ENCODE measurements at regions not wholly inside any gene's neighbourhood (a gene's known extent, or its start where the extent isn't known, plus 50 kb on each side); places are given as distances from the start of the nearest gene placed in this dataset.
"Not testable (repeated sequence)": the region's sequence is repeated elsewhere in the genome, so short reads cannot be mapped to it uniquely, and the experiment has no call there.

DNA sequence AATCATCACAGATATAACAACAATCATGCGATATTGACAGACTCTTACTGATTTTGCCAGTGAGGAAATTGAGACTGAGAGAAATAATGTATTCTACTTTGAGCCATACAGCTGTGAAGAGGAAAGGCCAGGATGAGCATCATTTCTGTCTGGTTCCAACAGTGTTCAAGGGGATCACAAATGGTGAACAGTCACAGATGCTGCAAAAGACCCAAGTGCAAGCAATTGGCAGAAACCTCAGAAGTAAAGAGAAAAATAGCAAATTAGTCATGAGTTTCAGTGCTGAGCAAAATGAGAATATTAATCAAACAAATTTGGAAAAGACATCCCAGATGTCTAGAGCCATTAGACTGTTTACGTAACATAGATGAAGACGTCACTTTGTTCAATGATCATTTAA lies 114.1 kb downstream of the RAB38 start:
- no peak for DNase-seq

DNA sequence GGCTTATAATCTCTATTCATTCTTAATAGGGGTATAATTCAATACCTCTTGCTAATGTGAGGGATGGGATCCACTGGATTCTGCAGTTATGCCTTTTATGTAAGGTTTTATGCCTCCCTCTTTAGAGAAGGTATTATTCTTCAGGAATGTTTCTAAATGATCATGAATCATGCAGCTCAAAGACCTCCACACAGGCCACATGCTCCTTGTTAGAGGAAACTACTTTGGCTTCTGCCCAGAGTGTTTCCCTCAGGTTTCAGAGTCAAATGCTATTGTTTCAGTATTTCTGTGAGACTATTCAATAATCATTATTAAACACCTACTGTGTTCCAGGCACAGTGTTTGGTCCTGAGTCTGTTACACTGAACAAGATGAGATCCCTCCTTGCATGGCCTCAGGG lies 115.9 kb downstream of the RAB38 start:
- no peak for DNase-seq

GRCh38 chr11:88051396-88051795 lies 123.8 kb downstream of the RAB38 start:
- no peak for DNase-seq

DNA sequence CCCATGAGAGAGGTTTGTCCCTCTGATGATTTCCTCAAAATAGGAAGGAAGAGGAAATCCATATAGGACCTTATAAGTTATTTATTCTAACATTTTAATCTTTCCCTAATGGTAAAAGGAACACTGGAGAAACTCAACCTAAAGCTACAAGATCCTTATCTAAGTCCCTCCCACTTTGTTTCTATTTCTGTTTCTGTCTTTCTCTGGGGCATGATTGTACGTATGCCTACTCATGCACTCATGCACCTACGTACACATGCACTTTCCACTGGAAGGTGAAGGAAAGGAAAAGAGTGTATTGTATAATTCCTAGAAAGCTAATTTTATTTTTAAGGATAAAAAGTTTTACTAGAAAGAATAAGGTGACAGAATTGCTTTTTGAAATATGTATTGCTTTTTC lies 125.0 kb downstream of the RAB38 start:
- DNase-seq = no peak

DNA sequence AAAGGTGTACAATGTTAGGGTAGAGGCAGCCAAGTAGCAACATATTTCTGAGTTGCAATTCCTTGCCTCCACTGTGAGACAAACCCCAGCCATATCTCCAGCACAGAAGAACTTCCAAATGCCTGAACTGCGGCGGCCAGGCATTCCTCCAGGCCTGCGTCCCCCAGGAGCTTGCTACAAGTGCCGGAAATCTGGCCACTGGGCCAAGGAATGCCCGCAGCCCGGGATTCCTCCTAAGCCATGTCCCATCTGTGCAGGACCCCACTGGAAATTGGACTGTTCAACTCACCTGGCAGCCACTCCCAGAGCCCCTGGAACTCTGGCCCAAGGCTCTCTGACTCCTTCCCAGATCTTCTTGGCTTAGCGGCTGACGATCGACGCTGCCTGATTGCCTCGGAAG lies 130.0 kb downstream of the RAB38 start:
- DNase-seq = not testable (repeated sequence)

DNA sequence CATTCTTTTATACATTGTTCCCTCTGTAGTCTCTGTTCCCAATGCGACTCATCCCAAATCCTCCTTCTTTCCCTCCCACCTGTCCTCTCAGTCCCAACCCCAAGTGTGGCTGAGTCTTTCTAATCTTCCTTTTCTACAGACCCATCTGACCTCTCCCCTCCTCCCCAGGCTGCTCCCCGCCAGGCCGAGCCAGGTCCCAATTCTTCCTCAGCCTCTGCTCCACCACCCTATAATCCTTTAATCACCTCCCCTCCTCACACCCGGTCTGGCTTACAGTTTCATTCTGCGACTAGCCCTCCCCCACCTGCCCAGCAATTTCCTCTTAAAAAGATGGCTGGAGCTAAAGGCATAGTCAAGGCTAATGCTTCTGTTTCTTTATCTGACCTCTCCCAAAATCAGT lies 130.6 kb downstream of the RAB38 start:
- not testable (repeated sequence) for DNase-seq

DNA sequence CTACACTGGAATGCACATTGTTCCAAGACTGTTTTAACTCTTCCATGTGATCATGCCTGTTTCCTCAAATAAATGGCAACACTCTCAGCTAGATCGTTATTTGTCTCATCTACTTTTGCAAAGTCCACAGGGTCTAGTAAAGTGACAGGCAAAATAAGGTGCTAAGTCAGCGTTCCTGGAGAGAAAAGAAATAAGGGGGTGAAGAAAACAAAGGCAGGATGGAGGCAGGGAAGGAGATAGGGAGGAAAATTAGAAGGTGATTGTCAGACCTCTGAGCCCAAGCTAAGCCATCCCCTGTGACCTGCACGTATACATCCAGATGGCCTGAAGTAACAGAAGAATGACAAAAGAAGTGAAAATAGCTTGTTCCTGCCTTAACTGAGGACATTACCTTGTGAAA lies 132.1 kb downstream of the RAB38 start:
- DNase-seq = no peak

DNA sequence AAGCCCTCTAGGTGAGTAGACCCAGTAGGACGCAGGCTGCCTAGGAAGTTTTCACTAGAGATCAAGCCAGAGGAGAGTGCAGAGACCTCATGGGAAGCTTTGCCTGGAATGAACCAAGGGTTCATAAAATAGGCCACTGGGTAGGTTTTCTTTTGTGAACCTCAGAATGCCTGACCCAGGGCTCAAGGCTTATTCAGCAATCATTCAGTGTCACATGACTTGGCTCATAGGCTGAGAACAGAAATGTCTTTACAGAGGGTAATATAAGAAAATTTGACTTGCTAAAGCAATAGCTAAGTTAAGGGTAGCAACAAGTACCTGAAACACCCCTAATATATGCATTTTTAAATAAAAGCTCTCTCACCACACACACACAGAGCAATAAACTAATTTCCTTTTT lies 132.6 kb downstream of the RAB38 start:
- DNase-seq = no peak

- DNase-seq = no peak
These were observed 133.0 kb downstream of the RAB38 start for GRCh38 chr11:88042238-88042637.

- no peak for DNase-seq
These were observed 133.6 kb downstream of the RAB38 start for GRCh38 chr11:88041679-88042078.

GRCh38 chr11:88040148-88040496 lies 135.1 kb downstream of the RAB38 start:
- DNase-seq = no peak

DNA sequence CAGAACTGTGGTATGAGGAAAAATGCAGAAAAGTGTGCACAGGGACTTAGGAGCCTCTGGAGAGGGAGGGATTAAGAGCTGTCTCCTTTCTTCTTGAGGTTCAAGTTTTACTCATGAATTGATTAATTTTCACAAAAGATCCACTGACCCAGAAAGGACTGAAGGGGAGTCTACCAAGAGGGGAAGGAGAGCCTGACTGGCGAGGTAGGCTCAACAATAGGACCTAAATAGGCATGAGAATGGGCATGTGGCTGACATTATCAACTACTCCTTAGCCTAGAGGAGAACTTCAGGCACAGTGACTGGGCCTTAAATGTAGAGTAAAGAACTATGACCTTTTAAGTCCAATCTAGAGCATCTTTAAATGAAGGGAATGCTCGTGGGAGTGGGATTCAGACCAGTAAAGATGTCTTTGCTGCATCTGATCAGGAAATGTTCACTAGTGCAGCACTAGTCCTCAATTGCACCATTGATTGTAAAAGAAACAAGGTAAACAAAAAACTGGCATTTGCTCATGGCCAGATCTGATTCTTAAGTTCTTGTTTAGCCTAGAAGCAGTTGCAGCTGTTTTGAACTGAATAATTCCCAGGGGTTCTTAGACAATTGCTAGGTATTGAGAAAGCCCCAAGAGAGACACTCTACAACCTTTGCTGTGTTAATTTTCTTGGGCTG lies 135.6 kb downstream of the RAB38 start:
- no peak for DNase-seq

- no peak for DNase-seq
These were observed 137.2 kb downstream of the RAB38 start for GRCh38 chr11:88038063-88038462.

DNA sequence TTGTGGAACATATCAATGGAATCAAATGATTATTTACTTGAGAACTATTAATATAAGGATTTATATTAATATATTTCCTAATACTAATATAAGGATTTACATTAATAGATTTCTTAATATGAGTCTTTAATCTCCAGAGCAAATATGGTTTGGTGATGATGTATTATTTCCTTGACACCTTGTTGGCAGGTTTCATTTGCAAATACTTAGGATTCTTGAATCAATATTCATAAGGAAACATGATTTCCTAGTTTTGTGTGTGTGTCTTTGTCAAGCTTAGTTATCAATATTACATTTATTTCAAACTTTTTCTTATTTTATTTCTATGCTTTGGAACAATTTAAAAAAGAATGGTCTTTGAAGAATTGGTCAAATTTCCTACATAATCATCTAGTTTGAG lies 138.5 kb downstream of the RAB38 start:
- DNase-seq = no peak

DNA sequence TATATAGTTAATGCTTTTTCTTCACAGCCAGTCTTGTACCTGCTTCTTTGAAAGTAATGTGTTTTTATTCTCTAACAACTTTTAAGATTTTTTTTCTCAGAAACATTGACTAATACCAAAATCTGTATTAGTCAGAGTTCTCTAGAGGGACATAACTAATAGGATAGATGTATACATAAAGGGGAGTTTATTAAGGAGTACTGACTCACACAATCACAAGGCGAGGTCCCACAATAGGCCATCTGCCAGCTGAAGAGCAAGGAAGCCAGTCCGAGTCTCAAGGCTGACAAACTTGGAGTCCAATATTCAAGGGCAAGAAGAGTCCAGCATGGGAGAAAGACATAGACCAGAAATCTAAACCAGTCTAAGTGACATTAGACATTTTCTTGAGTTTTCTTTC lies 140.0 kb downstream of the RAB38 start:
- no peak for DNase-seq

DNA sequence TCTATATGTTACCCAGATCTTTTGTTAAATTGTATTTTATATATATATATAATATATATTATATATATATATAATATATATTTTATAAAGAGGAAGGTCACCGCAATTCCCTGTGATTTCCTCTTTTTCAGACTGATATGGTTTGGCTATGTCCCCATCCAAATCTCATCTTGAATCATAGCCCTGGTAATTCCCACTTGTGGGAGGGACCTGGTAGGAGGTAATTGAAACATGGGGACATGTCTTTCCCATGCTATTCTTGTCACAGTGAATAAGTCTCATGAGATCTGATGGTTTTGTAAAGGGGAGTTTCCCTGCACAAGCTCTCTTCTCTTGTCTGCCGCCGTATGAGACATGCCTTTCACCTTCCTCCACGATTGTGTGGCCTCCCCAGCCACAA lies 157.6 kb downstream of the RAB38 start:
- DNase-seq = no peak

DNA sequence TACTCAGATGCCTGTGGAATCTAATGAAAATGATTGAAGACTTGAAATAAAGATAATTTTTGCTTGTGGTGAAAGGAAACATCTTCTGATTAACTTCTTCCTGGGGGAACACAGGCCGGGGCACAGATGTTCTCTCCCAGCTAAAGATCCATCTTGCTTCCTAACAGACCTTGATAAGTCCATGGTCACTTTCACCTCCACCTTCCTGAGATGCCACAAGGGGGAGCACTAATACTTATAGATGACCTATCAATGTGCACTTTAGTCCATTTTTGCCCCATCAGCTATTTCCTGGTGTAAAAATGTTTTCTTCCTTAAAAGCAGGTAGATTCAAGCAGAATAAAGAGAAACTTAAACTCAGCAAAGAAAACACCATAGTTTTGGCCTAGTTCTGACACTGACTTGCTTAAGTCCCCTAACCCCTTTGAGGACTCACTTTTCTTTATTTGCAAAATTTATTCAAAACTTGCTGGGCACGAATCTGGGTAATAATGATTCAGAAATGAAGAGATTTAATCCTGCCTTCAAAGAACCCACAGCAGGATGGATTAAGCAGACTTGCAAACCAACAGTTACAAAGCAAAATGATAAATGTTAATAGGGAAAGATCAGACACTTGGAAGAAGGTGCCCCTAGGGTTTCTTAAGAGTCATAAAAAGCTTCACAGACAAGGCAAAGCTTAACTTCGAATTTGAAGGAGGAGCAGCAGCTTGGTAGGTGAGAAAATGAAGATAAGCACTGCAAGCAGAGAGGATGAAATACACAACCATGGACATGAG lies 158.7 kb downstream of the RAB38 start:
- peak; percentile 59 for DNase-seq

GRCh38 chr11:88015170-88015569 lies 160.1 kb downstream of the RAB38 start:
- no peak for DNase-seq

DNA sequence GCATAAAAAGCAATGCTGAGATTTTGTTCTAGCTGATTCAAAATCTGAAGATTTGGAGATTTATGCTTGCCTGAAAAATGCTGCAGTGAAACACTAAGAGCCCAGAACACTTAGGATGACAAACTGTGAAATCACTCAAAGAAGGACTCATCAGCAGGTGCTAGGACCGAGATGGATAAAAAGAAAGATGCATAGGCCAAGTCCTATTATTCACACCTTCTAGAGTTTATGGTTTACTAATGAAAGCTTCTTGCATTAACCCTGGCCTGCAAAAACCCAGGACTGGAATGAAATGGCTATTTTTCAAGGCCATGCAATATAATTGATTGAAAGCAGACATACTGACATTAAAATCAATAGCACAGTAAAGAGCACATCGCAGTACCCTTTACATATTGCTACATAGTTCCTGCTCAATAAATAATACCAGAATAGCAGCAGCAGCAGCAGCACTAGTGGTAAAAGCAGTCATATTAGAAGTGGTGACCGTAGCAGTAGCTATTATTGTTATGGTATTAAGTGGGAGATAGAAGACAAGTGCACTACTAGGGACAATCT lies 161.7 kb downstream of the RAB38 start:
- DNase-seq = no peak

- DNase-seq = no peak
These were observed 162.8 kb downstream of the RAB38 start for GRCh38 chr11:88012456-88012855.

DNA sequence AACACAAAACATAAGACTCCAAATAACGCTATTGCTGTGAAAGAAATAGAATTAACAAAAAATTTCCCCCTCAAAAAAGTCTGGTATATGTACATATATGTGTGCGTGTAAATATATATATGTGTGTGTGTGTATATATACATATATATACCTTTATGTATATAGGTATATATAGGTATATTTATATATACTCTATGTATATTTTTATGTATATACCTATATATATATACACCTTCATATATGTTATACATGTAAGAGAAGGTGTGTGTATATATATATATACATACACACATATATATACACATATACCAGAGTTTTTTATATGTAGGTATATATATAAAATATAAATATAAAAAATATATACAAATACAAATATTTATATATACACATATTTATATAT lies 199.2 kb downstream of the RAB38 start:
- DNase-seq = no peak

DNA sequence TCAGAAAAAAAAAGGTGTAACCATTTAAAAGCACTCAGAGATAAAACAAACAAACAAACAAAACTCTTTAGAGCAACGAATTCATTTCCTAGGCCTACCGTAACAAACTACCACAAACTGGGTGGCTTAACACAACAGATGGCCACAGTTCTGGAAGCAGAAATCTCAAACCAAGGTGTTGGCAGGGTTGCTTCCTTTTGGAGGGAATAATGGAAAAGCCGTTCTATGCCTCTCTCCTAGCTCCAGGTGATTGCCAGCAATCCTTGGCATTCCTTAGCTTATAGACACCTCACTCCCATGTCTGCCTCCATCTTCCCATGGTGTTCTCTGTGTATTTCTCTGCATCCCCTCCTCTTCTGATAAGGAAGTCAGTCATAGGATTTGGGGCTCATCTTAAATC lies 200.4 kb downstream of the RAB38 start:
- no peak for DNase-seq

DNA sequence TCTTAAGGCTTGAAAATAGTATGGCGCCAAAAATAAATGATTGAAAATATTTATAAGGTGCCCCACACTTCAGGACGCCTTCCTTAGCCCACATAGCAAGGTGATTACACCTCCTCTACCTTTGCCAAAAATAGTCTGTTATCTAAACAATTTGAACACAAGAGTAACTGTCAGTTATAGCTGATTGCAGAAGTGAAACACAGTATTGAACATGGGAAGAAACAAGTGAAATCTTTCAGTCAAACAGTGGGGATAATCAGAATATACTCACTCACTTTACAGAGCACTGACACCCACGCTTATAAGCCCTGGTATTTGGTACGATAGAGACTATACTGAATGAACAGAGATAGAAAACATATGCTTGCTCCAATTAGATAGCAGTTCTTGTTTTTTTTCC lies 203.1 kb downstream of the RAB38 start:
- no peak for DNase-seq

- DNase-seq = no peak
These were observed 203.9 kb downstream of the RAB38 start for GRCh38 chr11:87971354-87971753.

DNA sequence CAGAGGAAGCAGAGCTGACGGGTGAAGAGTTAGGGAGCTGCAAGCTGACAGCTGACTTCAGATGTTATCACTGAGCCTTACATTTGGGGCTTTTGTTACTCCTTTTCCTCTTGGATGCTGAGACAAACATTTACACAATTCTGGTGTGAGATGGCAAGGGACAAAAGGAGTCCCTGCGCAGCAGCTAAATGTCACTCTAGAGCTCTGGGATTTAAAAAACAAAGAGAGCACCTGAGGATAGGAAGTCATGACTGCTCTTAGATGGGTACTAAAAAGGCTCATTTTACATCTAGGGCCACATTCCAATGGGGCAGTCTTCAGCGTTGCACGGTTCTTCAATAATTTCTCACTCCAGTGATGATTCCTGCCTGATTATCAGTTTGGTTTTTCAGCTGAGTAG lies 204.5 kb downstream of the RAB38 start:
- no peak for DNase-seq
